CD4-positive, alpha-beta memory T cell (primary cell): ENCODE measurements at regions not wholly inside any gene's neighbourhood (a gene's known extent, or its start where the extent isn't known, plus 50 kb on each side); places are given as distances from the start of the nearest gene placed in this dataset.

Experiments used
- CTCF ChIA-PET: fragments of 350-600 bp; sonication (Branson Sonifier 250); formaldehyde crosslinking; loops from one replicate; lab custom pipeline; 2021; ENCODE audit warnings: inconsistent platforms; ENCODE audit not compliant: partially characterized antibody; lab: Charles Lee
- POLR2A ChIA-PET: fragments of 350-600 bp; sonication (Branson Sonifier 250); formaldehyde crosslinking; loops from one replicate; lab custom pipeline; 2021; ENCODE audit not compliant: partially characterized antibody; lab: Charles Lee
- DNase-seq, 5 donors: peaks; one replicate each; pipeline versions ENCODE4 v3.0.0 to v3.0.0-alpha.2; 2020 to 2022; ENCODE audit warnings: mixed read lengths in 1 of 5
- H3K27ac ChIP-seq: one replicate; pipeline ENCODE4 v1.7.0; 2013; ENCODE audit warnings: low read depth, low read length
- H3K27me3 ChIP-seq: 2 replicates; pipeline ENCODE4 v1.7.0; 2013; ENCODE audit warnings: mild to moderate bottlenecking, low read length, moderate library complexity; ENCODE audit not compliant: insufficient read depth
- H3K36me3 ChIP-seq: 2 replicates; pipeline ENCODE4 v1.7.0; 2013; ENCODE audit warnings: mild to moderate bottlenecking, low read length, moderate library complexity; ENCODE audit not compliant: insufficient read depth
- H3K4me1 ChIP-seq: 2 replicates; pipeline ENCODE4 v1.7.0; 2013; ENCODE audit warnings: mild to moderate bottlenecking, low read length, moderate library complexity; ENCODE audit not compliant: insufficient read depth
- H3K4me3 ChIP-seq, 2 donors: one replicate each; pipeline ENCODE4 v1.7.0; 2013; ENCODE audit warnings: low read length in 2 of 2, mild to moderate bottlenecking in 1 of 2
- H3K9me3 ChIP-seq, 2 donors: one replicate each; pipeline ENCODE4 v1.7.0; 2013; ENCODE audit warnings: low read length in 2 of 2, control low read depth in 1 of 2; ENCODE audit not compliant: control insufficient read depth in 1 of 2
- H3K27ac Mint-ChIP-seq, 7 donors: one replicate each; pipeline ENCODE4 v1.8.0; 2020 to 2021; ENCODE audit warnings: mixed read lengths in 7 of 7, mild to moderate bottlenecking in 6 of 7, inconsistent platforms in 3 of 7, moderate library complexity in 3 of 7
- H3K27me3 Mint-ChIP-seq, 2 donors: one replicate each; pipeline ENCODE4 v1.8.0; 2020 to 2021; ENCODE audit warnings: mixed read lengths in 2 of 2
- H3K36me3 Mint-ChIP-seq, 2 donors: one replicate each; pipeline ENCODE4 v1.8.0; 2020 to 2021; ENCODE audit warnings: mixed read lengths in 2 of 2, inconsistent platforms in 1 of 2, mild to moderate bottlenecking in 1 of 2
- H3K4me1 Mint-ChIP-seq, 4 donors: one replicate each; pipeline ENCODE4 v1.8.0; 2020 to 2021; ENCODE audit warnings: mixed read lengths in 4 of 4, mild to moderate bottlenecking in 1 of 4
- H3K4me3 Mint-ChIP-seq, 8 donors: one replicate each; pipeline ENCODE4 v1.8.0; 2020 to 2021; ENCODE audit warnings: mixed read lengths in 8 of 8, mild to moderate bottlenecking in 7 of 8, moderate library complexity in 6 of 8, inconsistent platforms in 3 of 8
- H3K9me3 Mint-ChIP-seq, 8 donors: one replicate each; pipeline ENCODE4 v1.8.0; 2020 to 2021; ENCODE audit warnings: mixed read lengths in 8 of 8, mild to moderate bottlenecking in 5 of 8, inconsistent platforms in 3 of 8, moderate library complexity in 1 of 8
- intact Hi-C: fragments of 100-400 bp; cut with micrococcal nuclease; formaldehyde crosslinking; loops from one replicate; pipeline ENCODE4 v1.15.1; 2023

- H3K36me3 Mint-ChIP-seq, result peaks cover 0 to 4% of the 10 kb centered on the region in 2 donors
- no peaks in the 10 kb centered on the region for H3K27me3 Mint-ChIP-seq
- H3K4me3 Mint-ChIP-seq, result no peak overlapping the region
- no peaks in the 10 kb centered on the region for H3K27me3 ChIP-seq
- H3K4me3 ChIP-seq, result no peak overlapping the region
- peaks cover 0 to 2% (median 0%) of the 10 kb centered on the region in 8 donors for H3K9me3 Mint-ChIP-seq
- no peaks in the 10 kb centered on the region for H3K4me1 Mint-ChIP-seq
- POLR2A ChIA-PET, result no interaction called here
- DNase-seq, result no peak
- no peaks in the 10 kb centered on the region for H3K9me3 ChIP-seq
- intact Hi-C loops, result no loop called here
- H3K36me3 ChIP-seq, result no peaks in the 10 kb centered on the region
- no peak overlapping the region for H3K27ac Mint-ChIP-seq
- H3K4me1 ChIP-seq, result no peaks in the 10 kb centered on the region
- CTCF ChIA-PET, result no interaction called here
- no peak overlapping the region for H3K27ac ChIP-seq
Observed at GRCh38 chr11:27582621-27583020, 76.1 kb upstream of the LIN7C start.

GRCh38 chr11:27574342-27574741 is 67.8 kb upstream of the LIN7C start:
- no peaks in the 10 kb centered on the region for H3K4me1 ChIP-seq
- no peaks in the 10 kb centered on the region for H3K27me3 ChIP-seq
- H3K36me3 ChIP-seq, result no peaks in the 10 kb centered on the region
- CTCF ChIA-PET, result interaction anchor here (0.7 kb wide), 1 partner anchor 9 kb away, joined by 3 read pairs; no protein-coding TSS in a partner anchor
- Mint-ChIP-seq H3K9me3 (peaks cover 0 to 2% (median 0%) of the 10 kb centered on the region in 8 donors), H3K4me1 (no peaks in the 10 kb centered on the region), H3K4me3 (no peak overlapping the region), H3K27ac (no peak overlapping the region), H3K36me3 (no peaks in the 10 kb centered on the region), H3K27me3 (no peaks in the 10 kb centered on the region)
- intact Hi-C loops, result no loop called here
- no peaks in the 10 kb centered on the region for H3K9me3 ChIP-seq
- no peak for DNase-seq
- no peak overlapping the region for H3K27ac ChIP-seq
- H3K4me3 ChIP-seq, result no peak overlapping the region
- POLR2A ChIA-PET, result no interaction called here

GRCh38 chr11:27573024-27573423 is 66.5 kb upstream of the LIN7C start:
- Mint-ChIP-seq H3K4me1 (no peaks in the 10 kb centered on the region), H3K4me3 (no peak overlapping the region), H3K9me3 (peaks cover 0 to 2% (median 0%) of the 10 kb centered on the region in 8 donors), H3K36me3 (no peaks in the 10 kb centered on the region), H3K27ac (no peak overlapping the region), H3K27me3 (no peaks in the 10 kb centered on the region)
- no peaks in the 10 kb centered on the region for H3K4me1 ChIP-seq
- H3K27me3 ChIP-seq, result no peaks in the 10 kb centered on the region
- ChIA-PET POLR2A (no interaction called here), CTCF (no interaction called here)
- no peak overlapping the region for H3K27ac ChIP-seq
- H3K9me3 ChIP-seq, result no peaks in the 10 kb centered on the region
- no peaks in the 10 kb centered on the region for H3K36me3 ChIP-seq
- DNase-seq, result no peak
- H3K4me3 ChIP-seq, result no peak overlapping the region
- intact Hi-C loops, result no loop called here

DNA sequence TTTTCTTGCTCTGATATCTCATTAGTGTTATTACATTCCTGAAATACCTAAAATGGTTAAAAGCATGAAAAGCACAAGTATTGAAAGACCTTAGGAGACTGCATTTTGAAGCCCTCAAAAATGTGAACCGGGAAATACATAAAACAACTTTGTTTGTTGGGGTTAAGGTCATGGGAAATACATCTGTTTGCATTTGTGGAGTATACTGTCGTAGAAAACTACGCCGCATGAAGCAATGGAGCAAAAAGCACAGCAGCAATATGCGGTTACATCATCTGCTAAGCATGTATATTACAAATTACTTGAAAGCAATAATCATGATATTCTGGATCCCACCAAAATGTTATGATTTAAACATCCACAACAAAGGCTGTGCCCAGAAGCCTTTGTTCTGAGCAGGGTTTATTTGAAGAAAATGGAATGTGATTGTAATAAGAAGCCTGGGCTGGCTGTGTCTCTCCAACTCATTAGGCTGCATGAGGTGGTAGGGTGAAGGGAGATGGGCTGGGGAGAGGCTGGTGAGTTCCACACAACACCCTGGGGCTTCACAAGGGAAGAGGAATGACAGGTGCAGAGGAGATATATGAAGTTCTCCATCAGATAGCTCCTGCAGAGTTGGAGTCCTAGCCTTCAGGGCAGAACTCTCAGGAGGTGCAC is 64.7 kb upstream of the LIN7C start:
- peaks cover 0 to 2% (median 0%) of the 10 kb centered on the region in 8 donors for H3K9me3 Mint-ChIP-seq
- intact Hi-C loops, result no loop called here
- POLR2A ChIA-PET, result no interaction called here
- no peak overlapping the region for H3K4me3 ChIP-seq
- H3K4me1 ChIP-seq, result no peaks in the 10 kb centered on the region
- CTCF ChIA-PET, result no interaction called here
- H3K27ac ChIP-seq, result no peak overlapping the region
- no peaks in the 10 kb centered on the region for H3K27me3 ChIP-seq
- no peak overlapping the region for H3K4me3 Mint-ChIP-seq
- no peak for DNase-seq
- H3K36me3 Mint-ChIP-seq, result no peaks in the 10 kb centered on the region
- H3K27me3 Mint-ChIP-seq, result no peaks in the 10 kb centered on the region
- H3K9me3 ChIP-seq, result no peaks in the 10 kb centered on the region
- H3K27ac Mint-ChIP-seq, result no peak overlapping the region
- H3K36me3 ChIP-seq, result no peaks in the 10 kb centered on the region
- H3K4me1 Mint-ChIP-seq, result no peaks in the 10 kb centered on the region

- no peaks in the 10 kb centered on the region for H3K36me3 ChIP-seq
- ChIA-PET POLR2A (no interaction called here), CTCF (no interaction called here)
- no peaks in the 10 kb centered on the region for H3K9me3 ChIP-seq
- H3K9me3 Mint-ChIP-seq, result peaks cover 0 to 2% (median 0%) of the 10 kb centered on the region in 8 donors
- H3K27ac Mint-ChIP-seq, result no peak overlapping the region
- H3K27me3 Mint-ChIP-seq, result no peaks in the 10 kb centered on the region
- no peak for DNase-seq
- H3K27me3 ChIP-seq, result no peaks in the 10 kb centered on the region
- intact Hi-C loops, result no loop called here
- H3K4me1 Mint-ChIP-seq, result no peaks in the 10 kb centered on the region
- no peak overlapping the region for H3K27ac ChIP-seq
- H3K4me3 ChIP-seq, result no peak overlapping the region
- no peaks in the 10 kb centered on the region for H3K4me1 ChIP-seq
- no peak overlapping the region for H3K4me3 Mint-ChIP-seq
- H3K36me3 Mint-ChIP-seq, result no peaks in the 10 kb centered on the region
Observed at GRCh38 chr11:27570542-27570941, 64.0 kb upstream of the LIN7C start.

GRCh38 chr11:27563641-27564040 is 57.1 kb upstream of the LIN7C start:
- H3K4me1 Mint-ChIP-seq, result no peaks in the 10 kb centered on the region
- H3K36me3 ChIP-seq, result no peaks in the 10 kb centered on the region
- no peak for DNase-seq
- no peaks in the 10 kb centered on the region for H3K27me3 Mint-ChIP-seq
- H3K36me3 Mint-ChIP-seq, result no peaks in the 10 kb centered on the region
- CTCF ChIA-PET, result no interaction called here
- H3K4me1 ChIP-seq, result no peaks in the 10 kb centered on the region
- peaks cover 0 to 3% (median 0%) of the 10 kb centered on the region in 8 donors for H3K9me3 Mint-ChIP-seq
- H3K9me3 ChIP-seq, result no peaks in the 10 kb centered on the region
- no peak overlapping the region for H3K4me3 Mint-ChIP-seq
- H3K27ac ChIP-seq, result no peak overlapping the region
- POLR2A ChIA-PET, result no interaction called here
- H3K27me3 ChIP-seq, result no peaks in the 10 kb centered on the region
- no peak overlapping the region for H3K4me3 ChIP-seq
- intact Hi-C loops, result no loop called here
- H3K27ac Mint-ChIP-seq, result no peak overlapping the region

- no peaks in the 10 kb centered on the region for H3K9me3 ChIP-seq
- POLR2A ChIA-PET, result no interaction called here
- H3K4me3 ChIP-seq, result no peak overlapping the region
- Mint-ChIP-seq H3K9me3 (peaks cover 0 to 3% (median 0%) of the 10 kb centered on the region in 8 donors), H3K36me3 (no peaks in the 10 kb centered on the region), H3K27ac (no peak overlapping the region), H3K4me3 (no peak overlapping the region), H3K4me1 (no peaks in the 10 kb centered on the region), H3K27me3 (no peaks in the 10 kb centered on the region)
- CTCF ChIA-PET, result no interaction called here
- H3K4me1 ChIP-seq, result no peaks in the 10 kb centered on the region
- intact Hi-C loops, result no loop called here
- no peaks in the 10 kb centered on the region for H3K27me3 ChIP-seq
- DNase-seq, result no peak
- H3K27ac ChIP-seq, result no peak overlapping the region
- H3K36me3 ChIP-seq, result no peaks in the 10 kb centered on the region
Observed at GRCh38 chr11:27563201-27563600, 56.6 kb upstream of the LIN7C start.
